ENCODE measurements at regions not wholly inside any gene's neighbourhood (a gene's known extent, or its start where the extent isn't known, plus 50 kb on each side); places are given as distances from the start of the nearest gene placed in this dataset.

GRCh38 chr4:14046642-14047041 lies 419.1 kb upstream of the BOD1L1 start:
- DNase-seq (ENCODE audit: low spot score), result no peak
- TF ChIP-seq TAF1 (conservative IDR thresholded peaks at IDR 0.05), result no peak
- no peak for TF ChIP-seq ATF3 (IDR thresholded peaks at IDR 0.05)
- TF ChIP-seq SP1 (IDR thresholded peaks at IDR 0.05), result no peak
- no peak for TF ChIP-seq NR2F2 (IDR thresholded peaks at IDR 0.05)
- no peak for TF ChIP-seq MAX (IDR thresholded peaks at IDR 0.05)
- Histone ChIP-seq H3K4me1 (ENCODE audit: control insufficient read depth in 4 of 4, insufficient read depth in 4 of 4, low read length in 3 of 4) (no peaks in the 10 kb centered on the region), H3K9me3 (ENCODE audit: control insufficient read depth in 4 of 4, low read length in 3 of 4) (no peaks in the 10 kb centered on the region), H3K36me3 (ENCODE audit: control insufficient read depth in 4 of 4, insufficient read depth in 3 of 4, low read depth in 1 of 4, low read length in 3 of 4) (no peaks in the 10 kb centered on the region), H3K4me3 (ENCODE audit: low read depth in 1 of 3, low read length in 3 of 3) (no peak overlapping the region), H3K27ac (ENCODE audit: low read depth in 1 of 2, low read length in 2 of 2) (no peak overlapping the region), H3K9ac (ENCODE audit: low read depth in 1 of 2, low read length in 2 of 2) (no peak overlapping the region), H3K27me3 (ENCODE audit: control insufficient read depth in 4 of 4, insufficient read depth in 4 of 4, low read length in 3 of 4) (no peaks in the 10 kb centered on the region)

GRCh38 chr4:14047840-14048239 lies 420.3 kb upstream of the BOD1L1 start:
- no peaks in the 10 kb centered on the region for H3K36me3 ChIP-seq (ENCODE audit: control insufficient read depth in 4 of 4, insufficient read depth in 3 of 4, low read depth in 1 of 4, low read length in 3 of 4)
- no peak overlapping the region for H3K9ac ChIP-seq (ENCODE audit: low read depth in 1 of 2, low read length in 2 of 2)
- H3K4me1 ChIP-seq (ENCODE audit: control insufficient read depth in 4 of 4, insufficient read depth in 4 of 4, low read length in 3 of 4), result no peaks in the 10 kb centered on the region
- no peak overlapping the region for H3K4me3 ChIP-seq (ENCODE audit: low read depth in 1 of 3, low read length in 3 of 3)
- H3K9me3 ChIP-seq (ENCODE audit: control insufficient read depth in 4 of 4, low read length in 3 of 4), result no peaks in the 10 kb centered on the region
- 94% methylated on average over 1 of the region's 1 CpG for WGBS
- no peak overlapping the region for H3K27ac ChIP-seq (ENCODE audit: low read depth in 1 of 2, low read length in 2 of 2)
- TF ChIP-seq CTCF (IDR thresholded peaks at IDR 0.05; ENCODE audit: low read depth, low read length, missing input control), result no peak
- no peak for TF ChIP-seq ATF3 (IDR thresholded peaks at IDR 0.05)
- no peak for TF ChIP-seq FOXA1 (IDR thresholded peaks at IDR 0.05)
- TF ChIP-seq SP1 (IDR thresholded peaks at IDR 0.05), result no peak
- TF ChIP-seq HNF4A (conservative IDR thresholded peaks at IDR 0.05), result no peak
- no peak for TF ChIP-seq RAD21 (IDR thresholded peaks at IDR 0.05)
- TF ChIP-seq GABPA (IDR thresholded peaks at IDR 0.05 in 1 of 2, conservative IDR thresholded peaks at IDR 0.05 in 1 of 2), result no peak
- TF ChIP-seq HNF4G (IDR thresholded peaks at IDR 0.05), result no peak
- no peak for DNase-seq (ENCODE audit: low spot score)
- H3K27me3 ChIP-seq (ENCODE audit: control insufficient read depth in 4 of 4, insufficient read depth in 4 of 4, low read length in 3 of 4), result no peaks in the 10 kb centered on the region

- no peak overlapping the region for H3K9ac ChIP-seq (ENCODE audit: low read depth in 1 of 2, low read length in 2 of 2)
- DNase-seq (ENCODE audit: low spot score), result no peak
- no peak overlapping the region for H3K27ac ChIP-seq (ENCODE audit: low read depth in 1 of 2, low read length in 2 of 2)
- no peaks in the 10 kb centered on the region for H3K4me1 ChIP-seq (ENCODE audit: control insufficient read depth in 4 of 4, insufficient read depth in 4 of 4, low read length in 3 of 4)
- H3K36me3 ChIP-seq (ENCODE audit: control insufficient read depth in 4 of 4, insufficient read depth in 3 of 4, low read depth in 1 of 4, low read length in 3 of 4), result no peaks in the 10 kb centered on the region
- H3K9me3 ChIP-seq (ENCODE audit: control insufficient read depth in 4 of 4, low read length in 3 of 4), result no peaks in the 10 kb centered on the region
- no peak overlapping the region for H3K4me3 ChIP-seq (ENCODE audit: low read depth in 1 of 3, low read length in 3 of 3)
- no peaks in the 10 kb centered on the region for H3K27me3 ChIP-seq (ENCODE audit: control insufficient read depth in 4 of 4, insufficient read depth in 4 of 4, low read length in 3 of 4)
- TF ChIP-seq TAF1 (conservative IDR thresholded peaks at IDR 0.05) (no peak), MAX (IDR thresholded peaks at IDR 0.05) (no peak), HNF4A (conservative IDR thresholded peaks at IDR 0.05) (no peak), YY1 (IDR thresholded peaks at IDR 0.05) (no peak), RAD21 (IDR thresholded peaks at IDR 0.05) (no peak), ATF3 (IDR thresholded peaks at IDR 0.05) (no peak), FOXA1 (IDR thresholded peaks at IDR 0.05) (no peak), EGR1 (IDR thresholded peaks at IDR 0.05; ENCODE audit: low read depth in 2 of 2) (no peak), CTCF (IDR thresholded peaks at IDR 0.05; ENCODE audit: low read depth, low read length, missing input control) (no peak), FOXA2 (IDR thresholded peaks at IDR 0.05) (no peak), NR2F2 (IDR thresholded peaks at IDR 0.05) (no peak), JUND (IDR thresholded peaks at IDR 0.05) (no peak), HNF4G (IDR thresholded peaks at IDR 0.05) (no peak), SP1 (IDR thresholded peaks at IDR 0.05) (no peak), ZBTB33 (IDR thresholded peaks at IDR 0.05) (no peak)
Observed at GRCh38 chr4:14049946-14050345, 422.4 kb upstream of the BOD1L1 start.

Measured in liver (tissue), 8 donors.